ENCODE measurements at regions not wholly inside any gene's neighbourhood (a gene's known extent, or its start where the extent isn't known, plus 50 kb on each side); places are given as distances from the start of the nearest gene placed in this dataset.

- no CpG with 5 or more reads among the region's 3 CpGs for WGBS (ENCODE audit: extremely low coverage, insufficient read length, low lambda C conversion rate)
- Histone ChIP-seq H3K4me2 (ENCODE audit: insufficient read depth, insufficient read length, low read length) (no peak overlapping the region), H2AFZ (ENCODE audit: low read length) (no peak overlapping the region), H4K91ac (ENCODE audit: insufficient read length, low read depth, low read length) (no peak overlapping the region), H3K79me2 (ENCODE audit: insufficient read depth, low read length) (no peaks in the 10 kb centered on the region), H3K23me2 (ENCODE audit: insufficient read length, low read depth, low read length, poor library complexity, severe bottlenecking) (no peaks in the 10 kb centered on the region), H2BK5ac (ENCODE audit: insufficient read length, low read length) (no peak overlapping the region), H3T11ph (ENCODE audit: low read length) (no peak overlapping the region), H3K14ac (ENCODE audit: insufficient read depth, low read length) (no peak overlapping the region), H3K4me1 (ENCODE audit: insufficient read depth, low read length) (0 out of 2 replicates have a peak, but pooled peaks cover 1% of the 10 kb centered on the region), H4K5ac (ENCODE audit: insufficient read length, low read depth, low read length) (no peak overlapping the region), H3K9ac (ENCODE audit: extremely low read depth, insufficient read length, low read length) (no peak overlapping the region), H3K27ac (ENCODE audit: insufficient read length, low read depth, low read length) (no peak overlapping the region), H2AK5ac (ENCODE audit: insufficient read length, low read length) (no peak overlapping the region), H3K79me1 (ENCODE audit: insufficient read depth, low read depth, low read length, poor library complexity, severe bottlenecking) (no peaks in the 10 kb centered on the region), H3K9me3 (ENCODE audit: control insufficient read depth, low read depth, low read length) (no peaks in the 10 kb centered on the region), H4K20me1 (ENCODE audit: control insufficient read depth, insufficient read depth, insufficient read length) (no peaks in the 10 kb centered on the region), H2BK15ac (ENCODE audit: low read depth, low read length) (no peak overlapping the region), H4K8ac (replicated peaks; ENCODE audit: insufficient read length, low read depth, low read length) (no peak overlapping the region), H2BK20ac (ENCODE audit: low read depth, low read length, poor library complexity, severe bottlenecking) (no peak overlapping the region), H3K56ac (ENCODE audit: insufficient read length, low read depth, low read length) (no peak overlapping the region), H3K23ac (ENCODE audit: insufficient read length, low read depth, low read length) (no peak overlapping the region), H3K18ac (ENCODE audit: insufficient read length, low read depth, low read length) (no peak overlapping the region), H2BK12ac (ENCODE audit: insufficient read length, low read depth, low read length) (no peak overlapping the region), H2BK120ac (ENCODE audit: low read depth, low read length, poor library complexity, severe bottlenecking) (no peak overlapping the region), H3K27me3 (ENCODE audit: insufficient read depth, low read length) (no peaks in the 10 kb centered on the region; the same call in 1 of the 2 replicates), H3K4ac (ENCODE audit: low read depth, low read length) (no peak overlapping the region)
- Mint-ChIP-seq H3K4me1 (peaks cover 7 to 15% of the 10 kb centered on the region in 2 experiments), H3K9me3 (peaks cover 2 to 7% of the 10 kb centered on the region in 2 experiments; a peak in 2 of 5 replicates), H3K27me3 (ENCODE audit: low read depth) (peaks cover 7% of the 10 kb centered on the region), H3K27ac (no peak overlapping the region), H3K4me3 (no peak overlapping the region), H3K36me3 (ENCODE audit: insufficient read depth in 1 of 3, low read depth in 3 of 3) (peaks cover 2 to 18% (median 4%) of the 10 kb centered on the region in 3 experiments; a peak in 5 of 7 replicates)
- TF ChIP-seq CTCF (conservative IDR thresholded peaks at IDR 0.05), result no peak
- no peak for DNase-seq
Measured at GRCh38 chr2:209321581-209321980, 102.3 kb upstream of the MAP2 start.

Measured in H9 (cell line).